ENCODE measurements at regions not wholly inside any gene's neighbourhood (a gene's known extent, or its start where the extent isn't known, plus 50 kb on each side); places are given as distances from the start of the nearest gene placed in this dataset.
"Not testable (repeated sequence)": the region's sequence is repeated elsewhere in the genome, so short reads cannot be mapped to it uniquely, and the experiment has no call there.

DNA sequence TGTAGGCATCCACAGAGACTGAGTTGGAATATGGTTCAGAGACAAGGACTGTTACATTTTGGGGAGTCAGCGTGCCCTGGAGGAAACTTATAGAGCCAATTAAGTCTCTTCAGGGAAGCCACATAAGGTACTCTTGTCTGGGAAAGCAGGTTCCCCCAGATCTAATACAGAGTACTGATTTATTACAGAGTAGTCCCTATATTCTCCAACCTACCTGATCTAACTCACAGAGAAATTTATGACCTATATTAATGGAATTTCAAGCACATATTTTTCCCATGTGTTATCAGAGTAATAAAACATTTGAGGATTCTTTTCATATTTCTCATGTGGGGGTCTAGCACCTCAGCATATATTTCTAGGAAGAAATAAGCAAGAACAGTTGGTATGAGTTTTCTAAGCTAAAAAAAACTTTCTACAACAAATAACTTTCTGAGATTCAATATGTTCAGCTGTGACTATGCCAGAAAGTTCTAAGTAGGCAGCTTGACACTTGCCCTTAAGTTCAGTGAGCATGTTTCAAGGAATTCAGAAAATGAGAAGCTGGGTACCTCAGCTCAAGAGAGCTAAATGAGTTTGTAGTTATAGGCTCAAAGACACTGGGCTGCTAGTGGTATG is 75.3 kb upstream of the COL8A1 start:
- peaks cover 2 to 5% of the 10 kb centered on the region in 2 donors for H3K4me1 ChIP-seq (ENCODE audit: control insufficient read depth in 1 of 2, insufficient read depth in 2 of 2, low read length in 2 of 2)

DNA sequence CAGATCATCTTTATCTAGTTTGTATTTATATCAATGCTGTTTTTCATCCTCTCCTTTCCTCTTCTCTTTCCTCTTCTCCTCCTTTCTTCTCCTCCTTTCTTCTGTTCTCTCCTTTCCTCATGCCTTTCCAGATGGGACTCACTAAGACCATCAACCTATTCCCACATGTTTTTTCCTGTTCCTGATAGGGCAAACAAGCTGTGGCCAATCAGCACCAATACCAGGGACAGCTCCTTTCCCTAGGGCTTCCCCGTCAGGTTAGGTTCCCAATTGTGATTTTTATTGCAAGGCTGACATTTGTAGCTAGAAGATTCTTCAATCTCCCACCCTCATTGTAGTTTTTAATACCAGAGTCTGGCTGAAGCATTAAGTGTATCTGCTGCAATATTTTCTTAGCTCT is 76.3 kb upstream of the COL8A1 start:
- Histone ChIP-seq H3K4me1 (ENCODE audit: control insufficient read depth in 1 of 2, insufficient read depth in 2 of 2, low read length in 2 of 2) (peaks cover 2 to 5% of the 10 kb centered on the region in 2 donors), H3K4me3 (ENCODE audit: low read length in 2 of 2) (no peak overlapping the region), H3K9me3 (ENCODE audit: control insufficient read depth, low read length) (no peaks in the 10 kb centered on the region), H3K27me3 (ENCODE audit: control insufficient read depth in 1 of 2, insufficient read depth in 2 of 2, low read length in 1 of 2) (no peaks in the 10 kb centered on the region), H3K27ac (ENCODE audit: low read depth in 1 of 2, low read length in 2 of 2) (no peak overlapping the region), H3K36me3 (ENCODE audit: control insufficient read depth in 1 of 2, insufficient read depth in 2 of 2, low read length in 1 of 2) (no peaks in the 10 kb centered on the region)
- DNase-seq (peak in 1 of 2 donors; percentile 33), ATAC-seq (ENCODE audit: low FRiP score) (no peak)
- intact Hi-C loops (cut with DNase I) = no loop called here
- 9 to 13% methylated on average over 1 of the region's 1 CpG for WGBS, 2 donors

More for the DNA sequence above, 75.3 kb upstream of the COL8A1 start:
- ATAC-seq (ENCODE audit: low FRiP score) (no peak), DNase-seq (no peak)
- intact Hi-C loops (cut with DNase I) = no loop called here
- no peak overlapping the region for H3K27ac ChIP-seq (ENCODE audit: low read depth in 1 of 2, low read length in 2 of 2)
- H3K36me3 ChIP-seq (ENCODE audit: control insufficient read depth in 1 of 2, insufficient read depth in 2 of 2, low read length in 1 of 2) = no peaks in the 10 kb centered on the region
- H3K4me3 ChIP-seq (ENCODE audit: low read length in 2 of 2) = no peak overlapping the region
- no peaks in the 10 kb centered on the region for H3K9me3 ChIP-seq (ENCODE audit: control insufficient read depth, low read length)
- H3K27me3 ChIP-seq (ENCODE audit: control insufficient read depth in 1 of 2, insufficient read depth in 2 of 2, low read length in 1 of 2) = no peaks in the 10 kb centered on the region
- WGBS, 2 donors = 48 to 60% methylated on average over 1 of the region's 1 CpG

DNA sequence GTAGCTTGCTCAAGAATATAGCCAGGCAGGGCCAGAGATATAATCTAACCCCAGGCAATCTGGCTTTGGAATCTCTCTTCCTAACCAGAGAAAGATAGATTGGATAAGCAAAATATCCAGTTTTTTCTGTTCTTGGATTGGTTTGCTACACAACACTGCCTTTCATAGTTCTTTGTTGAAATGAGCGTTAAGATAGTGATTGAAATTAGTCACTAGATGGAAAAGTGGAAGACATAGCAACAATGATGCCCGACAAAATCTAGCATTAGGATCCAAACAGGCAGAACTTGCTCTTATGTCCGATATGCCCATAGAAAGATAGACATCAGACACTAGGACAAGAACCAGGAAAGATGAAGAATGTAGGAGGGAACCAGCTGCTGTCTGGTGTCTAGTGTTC is 77.3 kb upstream of the COL8A1 start:
- no peak overlapping the region for H3K4me3 ChIP-seq (ENCODE audit: low read length in 2 of 2)
- ATAC-seq (ENCODE audit: low FRiP score) = no peak
- peaks cover 2 to 5% of the 10 kb centered on the region in 2 donors for H3K4me1 ChIP-seq (ENCODE audit: control insufficient read depth in 1 of 2, insufficient read depth in 2 of 2, low read length in 2 of 2)
- WGBS, 2 donors = 88 to 96% methylated on average over 3 of the region's 3 CpGs
- no peaks in the 10 kb centered on the region for H3K9me3 ChIP-seq (ENCODE audit: control insufficient read depth, low read length)
- no peak for DNase-seq
- no peaks in the 10 kb centered on the region for H3K36me3 ChIP-seq (ENCODE audit: control insufficient read depth in 1 of 2, insufficient read depth in 2 of 2, low read length in 1 of 2)
- H3K27ac ChIP-seq (ENCODE audit: low read depth in 1 of 2, low read length in 2 of 2) = no peak overlapping the region
- intact Hi-C loops (cut with DNase I) = no loop called here
- H3K27me3 ChIP-seq (ENCODE audit: control insufficient read depth in 1 of 2, insufficient read depth in 2 of 2, low read length in 1 of 2) = no peaks in the 10 kb centered on the region

DNA sequence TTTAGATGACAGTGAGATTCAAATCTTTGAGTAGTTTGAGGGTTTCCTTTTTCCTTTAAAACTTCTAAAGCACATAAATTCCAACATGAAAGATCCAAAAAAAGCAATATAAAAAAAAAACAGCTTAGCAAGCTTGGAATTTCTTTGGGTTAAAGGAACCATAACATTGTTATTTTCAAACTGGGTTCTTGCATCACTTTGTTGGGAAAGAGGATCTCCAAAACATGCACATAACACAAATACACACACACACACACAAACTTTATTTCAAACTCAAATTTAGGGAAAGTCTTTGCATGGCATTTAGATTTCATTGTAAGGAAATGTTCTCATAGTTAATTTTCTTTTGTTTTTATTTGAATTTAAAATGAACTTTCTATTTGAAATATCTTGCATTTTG is 79.2 kb upstream of the COL8A1 start:
- Histone ChIP-seq H3K4me3 (ENCODE audit: low read length in 2 of 2) (no peak overlapping the region), H3K9me3 (ENCODE audit: control insufficient read depth, low read length) (no peaks in the 10 kb centered on the region), H3K27me3 (ENCODE audit: control insufficient read depth in 1 of 2, insufficient read depth in 2 of 2, low read length in 1 of 2) (no peaks in the 10 kb centered on the region), H3K4me1 (ENCODE audit: control insufficient read depth in 1 of 2, insufficient read depth in 2 of 2, low read length in 2 of 2) (peaks cover 2 to 5% of the 10 kb centered on the region in 2 donors), H3K27ac (ENCODE audit: low read depth in 1 of 2, low read length in 2 of 2) (no peak overlapping the region), H3K36me3 (ENCODE audit: control insufficient read depth in 1 of 2, insufficient read depth in 2 of 2, low read length in 1 of 2) (no peaks in the 10 kb centered on the region)
- ATAC-seq (ENCODE audit: low FRiP score) = no peak
- intact Hi-C loops (cut with DNase I) = no loop called here
- DNase-seq = no peak

DNA sequence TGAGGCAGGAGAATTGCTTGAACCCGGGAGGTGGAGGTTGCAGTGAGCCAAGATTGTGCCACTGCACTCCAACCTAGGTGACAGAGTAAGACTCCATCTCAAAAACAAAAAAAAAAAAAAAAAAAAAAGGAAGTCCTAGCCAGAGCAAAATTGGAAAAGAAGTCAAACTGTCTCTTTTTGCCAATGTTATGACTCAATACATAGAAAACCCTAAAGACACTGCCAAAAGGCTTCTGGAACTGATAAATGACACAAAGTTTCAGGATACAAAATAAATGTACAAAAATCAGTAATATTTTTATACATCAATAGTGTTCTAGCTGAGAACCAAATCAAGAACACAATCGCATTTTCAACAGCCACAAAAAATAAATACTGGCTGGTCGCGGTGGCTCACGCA is 82.5 kb upstream of the COL8A1 start:
- H3K4me3 ChIP-seq (ENCODE audit: low read length in 2 of 2); intact Hi-C loops (cut with DNase I); H3K27ac ChIP-seq (ENCODE audit: low read depth in 1 of 2, low read length in 2 of 2); H3K9me3 ChIP-seq (ENCODE audit: control insufficient read depth, low read length); ATAC-seq (ENCODE audit: low FRiP score); H3K4me1 ChIP-seq (ENCODE audit: control insufficient read depth in 1 of 2, insufficient read depth in 2 of 2, low read length in 2 of 2); H3K36me3 ChIP-seq (ENCODE audit: control insufficient read depth in 1 of 2, insufficient read depth in 2 of 2, low read length in 1 of 2); DNase-seq; H3K27me3 ChIP-seq (ENCODE audit: control insufficient read depth in 1 of 2, insufficient read depth in 2 of 2, low read length in 1 of 2): not testable (repeated sequence)
- WGBS, 2 donors = 92 to 96% methylated on average over 5 of the region's 5 CpGs

DNA sequence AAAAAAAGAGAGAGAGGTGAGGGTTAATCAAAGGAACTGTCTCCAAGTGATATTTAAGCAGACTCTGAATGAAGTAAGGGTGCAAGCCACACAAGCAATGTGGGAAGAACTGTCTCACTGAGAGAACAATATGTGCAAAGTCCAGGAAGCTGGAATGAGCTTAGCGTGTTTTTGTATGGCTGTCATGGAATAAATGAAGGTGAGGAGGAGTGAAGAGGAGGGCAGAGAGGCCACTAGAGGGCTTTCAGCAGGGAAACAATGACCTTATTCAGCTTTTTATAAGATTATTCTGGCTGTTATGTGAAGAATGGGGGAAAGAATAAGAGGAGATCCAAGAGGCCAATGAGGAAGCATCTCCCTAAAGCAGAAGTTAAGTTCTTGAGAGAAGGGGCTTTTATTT is 86.9 kb upstream of the COL8A1 start:
- DNase-seq (no peak), ATAC-seq (ENCODE audit: low FRiP score) (no peak)
- Histone ChIP-seq H3K27me3 (ENCODE audit: control insufficient read depth in 1 of 2, insufficient read depth in 2 of 2, low read length in 1 of 2) (no peaks in the 10 kb centered on the region), H3K9me3 (ENCODE audit: control insufficient read depth, low read length) (no peaks in the 10 kb centered on the region), H3K4me3 (ENCODE audit: low read length in 2 of 2) (no peak overlapping the region), H3K36me3 (ENCODE audit: control insufficient read depth in 1 of 2, insufficient read depth in 2 of 2, low read length in 1 of 2) (no peaks in the 10 kb centered on the region), H3K27ac (ENCODE audit: low read depth in 1 of 2, low read length in 2 of 2) (no peak overlapping the region), H3K4me1 (ENCODE audit: control insufficient read depth in 1 of 2, insufficient read depth in 2 of 2, low read length in 2 of 2) (no peaks in the 10 kb centered on the region)
- 96 to 100% methylated on average over 1 of the region's 1 CpG for WGBS, 2 donors
- intact Hi-C loops (cut with DNase I) = no loop called here

DNA sequence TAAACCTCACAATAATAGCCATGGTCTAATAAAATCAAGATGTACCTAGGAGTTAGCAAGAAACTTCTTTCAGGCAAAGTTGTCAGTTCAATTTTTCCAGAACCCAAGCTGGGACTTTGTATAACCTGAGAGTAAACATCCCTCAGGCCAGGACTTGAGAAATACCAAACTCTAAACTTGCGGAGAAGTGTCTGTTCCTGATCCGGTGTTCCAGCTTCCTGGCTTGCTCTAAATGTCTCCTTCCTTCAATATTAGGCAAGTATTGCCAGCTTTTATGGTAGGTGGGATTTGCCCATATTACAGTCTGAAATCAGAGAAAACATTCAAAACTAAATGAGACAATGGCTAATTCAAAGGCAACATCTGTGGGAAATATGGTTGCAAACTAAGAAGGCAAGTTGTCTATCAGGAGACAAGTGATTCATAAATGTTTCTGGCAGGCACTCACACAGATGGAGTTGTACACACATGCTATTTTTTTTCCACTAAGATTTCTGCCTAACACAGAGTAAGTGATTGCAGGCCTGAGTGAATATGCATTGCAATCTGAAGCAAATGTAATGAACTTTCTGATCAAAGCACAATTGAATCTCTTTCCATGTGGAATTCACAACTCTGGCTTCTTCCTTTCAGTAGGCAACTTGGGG is 88.3 kb upstream of the COL8A1 start:
- H3K27me3 ChIP-seq (ENCODE audit: control insufficient read depth in 1 of 2, insufficient read depth in 2 of 2, low read length in 1 of 2) = no peaks in the 10 kb centered on the region
- WGBS, 2 donors = 71 to 73% methylated on average over 2 of the region's 2 CpGs
- no peak for ATAC-seq (ENCODE audit: low FRiP score)
- H3K36me3 ChIP-seq (ENCODE audit: control insufficient read depth in 1 of 2, insufficient read depth in 2 of 2, low read length in 1 of 2) = no peaks in the 10 kb centered on the region
- H3K27ac ChIP-seq (ENCODE audit: low read depth in 1 of 2, low read length in 2 of 2) = no peak overlapping the region
- DNase-seq = no peak
- H3K4me1 ChIP-seq (ENCODE audit: control insufficient read depth in 1 of 2, insufficient read depth in 2 of 2, low read length in 2 of 2) = no peaks in the 10 kb centered on the region
- intact Hi-C loops (cut with DNase I) = loop anchor here in 1 of 2 donors (10.0 kb wide), 1 partner anchor 85 kb away; the partner anchor contains the start of gene COL8A1
- H3K4me3 ChIP-seq (ENCODE audit: low read length in 2 of 2) = no peak overlapping the region
- H3K9me3 ChIP-seq (ENCODE audit: control insufficient read depth, low read length) = no peaks in the 10 kb centered on the region

DNA sequence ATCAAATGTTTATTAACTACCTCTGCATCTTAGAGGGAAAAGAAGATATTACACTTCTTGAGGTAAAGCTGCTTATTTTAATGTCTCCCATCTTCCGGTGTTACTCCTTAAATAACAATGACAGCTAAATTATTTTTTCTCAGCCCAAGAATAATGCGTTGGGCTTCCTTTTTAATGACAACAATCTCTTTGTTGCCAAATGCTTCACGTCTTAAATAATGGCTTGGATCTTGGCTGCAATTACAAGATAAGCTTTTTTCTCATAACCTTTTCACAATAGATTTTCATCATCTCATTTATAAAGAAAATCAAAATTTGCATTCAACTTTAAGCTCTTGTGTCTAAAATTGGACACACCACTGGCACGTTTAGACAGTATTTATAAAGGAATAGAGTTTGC is 89.2 kb upstream of the COL8A1 start:
- Histone ChIP-seq H3K36me3 (ENCODE audit: control insufficient read depth in 1 of 2, insufficient read depth in 2 of 2, low read length in 1 of 2) (no peaks in the 10 kb centered on the region), H3K9me3 (ENCODE audit: control insufficient read depth, low read length) (no peaks in the 10 kb centered on the region), H3K4me3 (ENCODE audit: low read length in 2 of 2) (no peak overlapping the region), H3K27me3 (ENCODE audit: control insufficient read depth in 1 of 2, insufficient read depth in 2 of 2, low read length in 1 of 2) (no peaks in the 10 kb centered on the region), H3K27ac (ENCODE audit: low read depth in 1 of 2, low read length in 2 of 2) (no peak overlapping the region), H3K4me1 (ENCODE audit: control insufficient read depth in 1 of 2, insufficient read depth in 2 of 2, low read length in 2 of 2) (peaks cover 0 to 3% of the 10 kb centered on the region in 2 donors)
- WGBS, 2 donors = 16 to 30% methylated on average over 4 of the region's 4 CpGs
- intact Hi-C loops (cut with DNase I) = loop anchor here in 1 of 2 donors (10.0 kb wide), 1 partner anchor 86 kb away; the partner anchor contains the start of gene COL8A1
- DNase-seq = no peak
- no peak for ATAC-seq (ENCODE audit: low FRiP score)

DNA sequence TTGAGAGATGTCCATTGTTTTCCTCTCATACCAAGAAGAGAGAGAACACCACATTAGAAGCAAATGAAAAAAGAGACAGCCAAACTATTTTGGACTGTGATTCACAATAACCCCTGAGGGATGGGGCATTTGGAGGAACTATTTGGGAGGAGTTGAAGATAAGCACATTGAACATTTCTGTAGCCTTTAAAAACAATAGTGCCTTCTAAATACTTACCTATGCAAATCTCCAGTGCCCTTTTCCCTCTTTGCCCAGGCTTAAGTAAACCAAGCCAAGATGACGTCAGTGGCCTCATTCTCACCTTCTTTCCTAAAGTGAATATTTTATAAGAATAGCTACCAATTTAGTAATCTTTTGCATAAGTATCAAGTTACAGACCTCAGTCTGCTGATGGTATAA is 89.7 kb upstream of the COL8A1 start:
- no peak overlapping the region for H3K27ac ChIP-seq (ENCODE audit: low read depth in 1 of 2, low read length in 2 of 2)
- H3K27me3 ChIP-seq (ENCODE audit: control insufficient read depth in 1 of 2, insufficient read depth in 2 of 2, low read length in 1 of 2) = no peaks in the 10 kb centered on the region
- H3K4me3 ChIP-seq (ENCODE audit: low read length in 2 of 2) = no peak overlapping the region
- DNase-seq (no peak), ATAC-seq (ENCODE audit: low FRiP score) (no peak)
- intact Hi-C loops (cut with DNase I) = loop anchor here in 1 of 2 donors (10.0 kb wide), 1 partner anchor 86 kb away; the partner anchor contains the start of gene COL8A1
- peaks cover 0 to 3% of the 10 kb centered on the region in 2 donors for H3K4me1 ChIP-seq (ENCODE audit: control insufficient read depth in 1 of 2, insufficient read depth in 2 of 2, low read length in 2 of 2)
- no peaks in the 10 kb centered on the region for H3K9me3 ChIP-seq (ENCODE audit: control insufficient read depth, low read length)
- 47 to 65% methylated on average over 1 of the region's 1 CpG for WGBS, 2 donors
- no peaks in the 10 kb centered on the region for H3K36me3 ChIP-seq (ENCODE audit: control insufficient read depth in 1 of 2, insufficient read depth in 2 of 2, low read length in 1 of 2)
